B cell (primary cell): ENCODE measurements at regions not wholly inside any gene's neighbourhood (a gene's known extent, or its start where the extent isn't known, plus 50 kb on each side); places are given as distances from the start of the nearest gene placed in this dataset.

ENCODE experiments used
- ATAC-seq: fragments of 200-7000 bp; cut with Tn5 transposase; one replicate; pipeline ENCODE4 v1.10.0; 2021; ENCODE audit warnings: low read depth, mild to moderate bottlenecking, moderate number of reproducible peaks, moderate library complexity
- CTCF ChIA-PET: fragments of 350-600 bp; sonication (Branson Sonifier 250); formaldehyde crosslinking; loops from one replicate; lab custom pipeline; 2021; ENCODE audit warnings: antibody characterized with exemption, inconsistent platforms; lab: Charles Lee
- POLR2A ChIA-PET: fragments of 350-600 bp; sonication (Branson Sonifier 250); formaldehyde crosslinking; loops from one replicate; lab custom pipeline; 2021; ENCODE audit warnings: antibody characterized with exemption; lab: Charles Lee
- DNase-seq: peaks from one replicate; pipeline ENCODE4 v3.0.0; 2013
- H2AFZ ChIP-seq: 2 replicates; pipeline ENCODE4 v1.6.1; 2012; ENCODE audit warnings: mild to moderate bottlenecking, low read depth, low read length; ENCODE audit not compliant: insufficient read depth, poor library complexity, severe bottlenecking
- H3K27ac ChIP-seq, 2 donors: 1 replicate in 1 of 2; 2 replicates in 1 of 2; pipeline ENCODE4 v1.5.1; 2012 to 2013; ENCODE audit warnings: low read length in 2 of 2, mild to moderate bottlenecking in 2 of 2, moderate library complexity in 1 of 2
- H3K27me3 ChIP-seq, 4 experiments: fragments of 200-600 bp in 1 of 4; sonication (generic) in 1 of 4; replicated peaks in 1 of 4; 1 replicate in 2 of 4; 2 replicates in 2 of 4; pipeline versions ENCODE4 v1.6.1 to v1.7.0; 2013 to 2016; ENCODE audit warnings: low read length in 3 of 4, mild to moderate bottlenecking in 2 of 4, mixed read lengths in 1 of 4, moderate library complexity in 1 of 4; ENCODE audit not compliant: insufficient read depth in 4 of 4, control insufficient read depth in 3 of 4; ENCODE audit errors: control extremely low read depth in 1 of 4
- H3K36me3 ChIP-seq, 2 experiments: replicated peaks in 1 of 2; 1 replicate in 1 of 2; 2 replicates in 1 of 2; pipeline versions ENCODE4 v1.6.1 to v1.7.1; 2013; ENCODE audit warnings: low read length in 1 of 2; ENCODE audit not compliant: insufficient read depth in 2 of 2, control insufficient read depth in 1 of 2; ENCODE audit errors: control extremely low read depth in 1 of 2, extremely low read depth in 1 of 2
- H3K4me1 ChIP-seq, 2 donors: fragments of 200-600 bp in 1 of 2; sonication (generic) in 1 of 2; 1 replicate in 1 of 2; 2 replicates in 1 of 2; pipeline versions ENCODE4 v1.5.1 to v1.6.1; 2013 to 2017; ENCODE audit warnings: low read length in 2 of 2; ENCODE audit not compliant: control insufficient read depth in 2 of 2, insufficient read depth in 2 of 2
- H3K4me2 ChIP-seq: replicated peaks from 2 replicates; pipeline ENCODE3; 2012; ENCODE audit warnings: mild to moderate bottlenecking, low read depth, low read length; ENCODE audit not compliant: poor library complexity, severe bottlenecking
- H3K4me3 ChIP-seq, 5 experiments: fragments of 200-600 bp in 1 of 5; sonication (generic) in 1 of 5; 1 replicate in 3 of 5; 2 replicates in 2 of 5; pipeline versions ENCODE4 v1.5.1 to v1.7.0; 2011 to 2016; ENCODE audit warnings: low read length in 4 of 5, mild to moderate bottlenecking in 4 of 5, low read depth in 2 of 5, control low read depth in 1 of 5, moderate library complexity in 1 of 5; ENCODE audit not compliant: insufficient read depth in 1 of 5; ENCODE audit errors: control extremely low read depth in 1 of 5, extremely low read depth in 1 of 5
- H3K79me2 ChIP-seq: fragments of 200-600 bp; sonication (generic); one replicate; pipeline ENCODE4 v1.6.0; 2016; ENCODE audit warnings: low read length; ENCODE audit not compliant: control insufficient read depth, insufficient read depth
- H3K9ac ChIP-seq: fragments of 200-600 bp; sonication (generic); 2 replicates; pipeline ENCODE4 v1.6.1; 2017; ENCODE audit warnings: mild to moderate bottlenecking, low read length, moderate library complexity
- H3K9me3 ChIP-seq, 3 donors: one replicate each; pipeline versions ENCODE4 v1.6.1 to v1.7.1; 2013; ENCODE audit warnings: low read length in 2 of 3; ENCODE audit not compliant: control insufficient read depth in 2 of 3, insufficient read depth in 1 of 3; ENCODE audit errors: control extremely low read depth in 1 of 3
- H4K20me1 ChIP-seq: 2 replicates; pipeline ENCODE4 v1.6.0; 2012; ENCODE audit warnings: mild to moderate bottlenecking, low read length; ENCODE audit not compliant: insufficient read depth, control insufficient read depth, poor library complexity, severe bottlenecking
- H3K27ac Mint-ChIP-seq: one replicate; pipeline ENCODE4 v1.8.0; 2021; ENCODE audit warnings: mixed read lengths
- H3K27me3 Mint-ChIP-seq: one replicate; pipeline ENCODE4 v1.8.0; 2021; ENCODE audit warnings: mixed read lengths
- H3K4me1 Mint-ChIP-seq: one replicate; pipeline ENCODE4 v1.8.0; 2021; ENCODE audit warnings: mixed read lengths
- H3K4me3 Mint-ChIP-seq: one replicate; pipeline ENCODE4 v1.8.0; 2021; ENCODE audit warnings: mixed read lengths
- H3K9me3 Mint-ChIP-seq: one replicate; pipeline ENCODE4 v1.8.0; 2022; ENCODE audit warnings: mixed read lengths; ENCODE audit not compliant: insufficient read depth
- EZH2 ChIP-seq: IDR thresholded peaks from 2 replicates; pipeline ENCODE4 v1.6.1; 2012; ENCODE audit warnings: borderline replicate concordance, low read depth, mild to moderate bottlenecking, moderate library complexity, low read length; ENCODE audit not compliant: insufficient read depth, poor library complexity, severe bottlenecking
- WGBS: methylation state at CpG from one replicate; pipeline ENCODE4 v1.1.5; 2013; ENCODE audit warnings: missing lambda C conversion rate; ENCODE audit not compliant: insufficient coverage; 5-methylcytosine and 5-hydroxymethylcytosine counted together
- intact Hi-C: fragments of 100-400 bp; cut with micrococcal nuclease; formaldehyde crosslinking; loops from one replicate; pipeline ENCODE4 v1.10.0; 2022
- TF ChIP-seq, protein P1 (sequence below): fragments of 200-600 bp; IDR thresholded peaks from one replicate; pipeline ENCODE4 v1.8.0; 2022; ENCODE audit warnings: antibody characterized with exemption, mild to moderate bottlenecking

DNA sequence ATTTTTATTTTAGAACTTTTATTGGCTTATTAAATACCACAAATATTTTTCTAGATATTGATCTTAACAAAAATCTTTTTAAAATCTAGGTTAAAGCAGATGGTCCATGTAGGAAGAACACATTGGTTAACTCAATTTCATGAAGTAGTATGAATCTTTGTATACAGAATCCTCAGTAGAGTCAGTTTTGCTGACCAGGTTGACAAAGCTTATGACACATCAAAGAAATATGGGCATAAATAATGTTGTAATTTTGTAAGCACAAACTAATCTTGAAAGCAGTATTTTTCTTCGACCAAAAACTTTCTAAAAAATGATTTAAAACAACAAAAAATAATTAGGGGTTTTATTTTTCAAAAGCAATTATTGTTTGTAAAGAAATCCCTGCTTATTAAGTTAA lies 479.3 kb upstream of the PCDH10 start:
- H2AFZ ChIP-seq = no peak overlapping the region
- H3K27me3 Mint-ChIP-seq = no peaks in the 10 kb centered on the region
- ChIA-PET CTCF (no interaction called here), POLR2A (no interaction called here)
- no peak overlapping the region for H3K27ac Mint-ChIP-seq
- H3K4me3 Mint-ChIP-seq = no peak overlapping the region
- ATAC-seq = no peak
- no peak overlapping the region for H3K27ac ChIP-seq
- no peaks in the 10 kb centered on the region for H3K9me3 Mint-ChIP-seq
- no peak overlapping the region for H3K9ac ChIP-seq
- intact Hi-C loops = no loop called here
- DNase-seq = no peak
- no peak overlapping the region for H3K4me3 ChIP-seq
- H4K20me1 ChIP-seq = no peaks in the 10 kb centered on the region
- WGBS = no CpG with 5 or more reads among the region's 1 CpG
- TF ChIP-seq EZH2 = no peak
- TF ChIP-seq, protein P1, sequence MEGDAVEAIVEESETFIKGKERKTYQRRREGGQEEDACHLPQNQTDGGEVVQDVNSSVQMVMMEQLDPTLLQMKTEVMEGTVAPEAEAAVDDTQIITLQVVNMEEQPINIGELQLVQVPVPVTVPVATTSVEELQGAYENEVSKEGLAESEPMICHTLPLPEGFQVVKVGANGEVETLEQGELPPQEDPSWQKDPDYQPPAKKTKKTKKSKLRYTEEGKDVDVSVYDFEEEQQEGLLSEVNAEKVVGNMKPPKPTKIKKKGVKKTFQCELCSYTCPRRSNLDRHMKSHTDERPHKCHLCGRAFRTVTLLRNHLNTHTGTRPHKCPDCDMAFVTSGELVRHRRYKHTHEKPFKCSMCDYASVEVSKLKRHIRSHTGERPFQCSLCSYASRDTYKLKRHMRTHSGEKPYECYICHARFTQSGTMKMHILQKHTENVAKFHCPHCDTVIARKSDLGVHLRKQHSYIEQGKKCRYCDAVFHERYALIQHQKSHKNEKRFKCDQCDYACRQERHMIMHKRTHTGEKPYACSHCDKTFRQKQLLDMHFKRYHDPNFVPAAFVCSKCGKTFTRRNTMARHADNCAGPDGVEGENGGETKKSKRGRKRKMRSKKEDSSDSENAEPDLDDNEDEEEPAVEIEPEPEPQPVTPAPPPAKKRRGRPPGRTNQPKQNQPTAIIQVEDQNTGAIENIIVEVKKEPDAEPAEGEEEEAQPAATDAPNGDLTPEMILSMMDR = no peak
- H3K79me2 ChIP-seq = no peaks in the 10 kb centered on the region
- H3K9me3 ChIP-seq = no peaks in the 10 kb centered on the region
- no peak overlapping the region for H3K4me2 ChIP-seq
- no peaks in the 10 kb centered on the region for H3K4me1 ChIP-seq
- H3K27me3 ChIP-seq = no peaks in the 10 kb centered on the region
- H3K4me1 Mint-ChIP-seq = no peaks in the 10 kb centered on the region
- H3K36me3 ChIP-seq = no peaks in the 10 kb centered on the region

DNA sequence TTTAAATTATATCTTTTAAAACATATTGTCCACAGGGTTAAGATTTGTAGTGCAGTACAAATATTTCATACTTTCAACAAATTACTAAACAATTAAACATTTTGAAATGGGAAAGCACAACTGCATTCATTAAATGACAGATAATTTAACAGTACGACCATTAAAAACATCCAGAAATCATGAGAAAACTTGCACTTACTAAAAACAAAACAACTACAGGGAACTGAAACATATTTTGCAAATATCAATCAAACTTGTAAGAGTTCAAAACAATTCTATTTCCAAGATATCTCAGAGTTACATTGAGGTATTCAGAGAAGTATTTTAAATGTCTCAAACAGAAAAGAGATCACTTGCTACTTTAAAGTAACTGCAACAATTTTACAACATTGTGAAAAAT lies 478.5 kb upstream of the PCDH10 start:
- Histone ChIP-seq H3K4me3 (no peak overlapping the region), H3K79me2 (no peaks in the 10 kb centered on the region), H3K9ac (no peak overlapping the region), H3K9me3 (no peaks in the 10 kb centered on the region), H2AFZ (no peak overlapping the region), H3K27ac (no peak overlapping the region), H3K4me2 (no peak overlapping the region), H3K27me3 (no peaks in the 10 kb centered on the region), H3K36me3 (no peaks in the 10 kb centered on the region), H4K20me1 (no peaks in the 10 kb centered on the region), H3K4me1 (no peaks in the 10 kb centered on the region)
- no peak overlapping the region for H3K4me3 Mint-ChIP-seq
- H3K4me1 Mint-ChIP-seq = no peaks in the 10 kb centered on the region
- no CpG with 5 or more reads among the region's 1 CpG for WGBS
- no peak overlapping the region for H3K27ac Mint-ChIP-seq
- H3K9me3 Mint-ChIP-seq = no peaks in the 10 kb centered on the region
- POLR2A ChIA-PET = no interaction called here
- DNase-seq (no peak), ATAC-seq (no peak)
- TF ChIP-seq, protein P1 = no peak
- no peak for TF ChIP-seq EZH2
- CTCF ChIA-PET = no interaction called here
- H3K27me3 Mint-ChIP-seq = no peaks in the 10 kb centered on the region
- intact Hi-C loops = no loop called here
